ENCODE measurements at regions not wholly inside any gene's neighbourhood (a gene's known extent, or its start where the extent isn't known, plus 50 kb on each side); places are given as distances from the start of the nearest gene placed in this dataset.

DNA sequence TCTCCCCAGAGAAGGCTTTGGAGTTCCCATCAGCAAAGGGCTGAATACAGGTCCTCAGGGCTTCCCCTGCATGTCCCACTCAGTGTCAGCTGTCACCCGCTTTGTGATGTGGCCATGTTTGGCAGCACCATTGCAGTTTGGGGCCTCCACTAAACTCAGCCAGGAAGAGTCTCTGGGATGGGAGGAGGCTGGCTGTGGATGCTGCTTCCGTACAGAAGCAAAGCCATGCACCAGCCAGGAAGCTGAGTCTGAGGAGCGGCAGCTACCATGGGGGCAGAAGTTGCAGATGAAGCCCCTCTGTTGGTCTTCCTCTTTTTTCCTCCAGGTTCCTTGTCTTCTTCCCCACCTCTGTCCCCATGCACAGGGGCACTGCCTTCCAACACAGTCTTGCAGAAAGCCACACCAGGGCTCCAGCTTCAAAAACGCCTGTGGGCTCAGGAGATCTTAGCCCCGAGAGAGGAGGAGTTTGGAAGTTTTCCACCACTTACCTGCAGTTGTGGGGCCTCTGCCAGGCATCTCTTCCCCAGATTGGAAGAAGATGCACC, 416.8 kb downstream of the NPHP4 start:
- no peak for DNase-seq (ENCODE audit: low spot score)
- no peak for ATAC-seq (ENCODE audit: low FRiP score)
- TF ChIP-seq, protein P1, sequence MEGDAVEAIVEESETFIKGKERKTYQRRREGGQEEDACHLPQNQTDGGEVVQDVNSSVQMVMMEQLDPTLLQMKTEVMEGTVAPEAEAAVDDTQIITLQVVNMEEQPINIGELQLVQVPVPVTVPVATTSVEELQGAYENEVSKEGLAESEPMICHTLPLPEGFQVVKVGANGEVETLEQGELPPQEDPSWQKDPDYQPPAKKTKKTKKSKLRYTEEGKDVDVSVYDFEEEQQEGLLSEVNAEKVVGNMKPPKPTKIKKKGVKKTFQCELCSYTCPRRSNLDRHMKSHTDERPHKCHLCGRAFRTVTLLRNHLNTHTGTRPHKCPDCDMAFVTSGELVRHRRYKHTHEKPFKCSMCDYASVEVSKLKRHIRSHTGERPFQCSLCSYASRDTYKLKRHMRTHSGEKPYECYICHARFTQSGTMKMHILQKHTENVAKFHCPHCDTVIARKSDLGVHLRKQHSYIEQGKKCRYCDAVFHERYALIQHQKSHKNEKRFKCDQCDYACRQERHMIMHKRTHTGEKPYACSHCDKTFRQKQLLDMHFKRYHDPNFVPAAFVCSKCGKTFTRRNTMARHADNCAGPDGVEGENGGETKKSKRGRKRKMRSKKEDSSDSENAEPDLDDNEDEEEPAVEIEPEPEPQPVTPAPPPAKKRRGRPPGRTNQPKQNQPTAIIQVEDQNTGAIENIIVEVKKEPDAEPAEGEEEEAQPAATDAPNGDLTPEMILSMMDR (IDR thresholded peaks at IDR 0.05) = no peak

DNA sequence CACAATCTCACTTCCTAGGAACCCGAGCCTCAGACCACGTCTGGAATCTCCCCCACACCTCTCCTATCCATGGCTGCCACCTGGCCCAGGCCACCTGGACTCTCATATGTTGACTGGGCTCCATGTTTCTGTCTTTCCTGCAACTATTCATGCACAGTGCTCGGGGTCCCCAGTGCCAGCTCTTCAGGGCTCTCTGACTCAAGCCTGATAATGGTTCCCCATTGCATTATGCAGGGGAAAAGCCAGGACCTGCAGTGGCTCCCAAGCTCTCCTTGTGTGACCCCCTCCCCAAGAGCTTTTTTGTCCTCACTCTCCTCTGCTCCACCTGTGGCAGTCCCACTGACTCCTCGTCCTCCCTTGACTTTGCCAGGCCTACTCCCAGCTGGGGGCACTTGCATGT, 417.6 kb downstream of the NPHP4 start:
- no peak for ATAC-seq (ENCODE audit: low FRiP score)
- no peak for DNase-seq (ENCODE audit: low spot score)
- TF ChIP-seq, protein P1 (IDR thresholded peaks at IDR 0.05) = no peak

DNA sequence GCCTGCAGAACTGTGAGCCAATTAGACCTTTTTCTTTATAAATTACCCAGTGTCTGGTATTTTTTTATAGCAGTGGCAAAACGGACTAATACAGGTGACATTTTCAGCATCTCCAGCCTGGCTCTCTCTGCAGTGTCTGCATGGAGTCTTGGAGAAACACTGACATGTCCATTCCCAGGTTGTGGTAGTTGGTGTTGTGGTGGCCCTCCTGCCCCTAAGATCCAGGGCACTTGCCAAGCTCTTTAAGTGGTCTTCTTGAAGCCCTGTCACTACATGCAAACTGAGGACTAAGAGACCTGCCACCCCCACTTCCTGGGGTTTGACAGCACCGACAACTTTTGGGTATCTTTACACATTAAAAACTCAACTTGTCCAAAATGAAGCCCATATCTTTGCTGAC, 419.4 kb downstream of the NPHP4 start:
- ATAC-seq (ENCODE audit: low FRiP score) = no peak
- no peak for DNase-seq (ENCODE audit: low spot score)
- TF ChIP-seq, protein P1 (IDR thresholded peaks at IDR 0.05) = no peak

DNA sequence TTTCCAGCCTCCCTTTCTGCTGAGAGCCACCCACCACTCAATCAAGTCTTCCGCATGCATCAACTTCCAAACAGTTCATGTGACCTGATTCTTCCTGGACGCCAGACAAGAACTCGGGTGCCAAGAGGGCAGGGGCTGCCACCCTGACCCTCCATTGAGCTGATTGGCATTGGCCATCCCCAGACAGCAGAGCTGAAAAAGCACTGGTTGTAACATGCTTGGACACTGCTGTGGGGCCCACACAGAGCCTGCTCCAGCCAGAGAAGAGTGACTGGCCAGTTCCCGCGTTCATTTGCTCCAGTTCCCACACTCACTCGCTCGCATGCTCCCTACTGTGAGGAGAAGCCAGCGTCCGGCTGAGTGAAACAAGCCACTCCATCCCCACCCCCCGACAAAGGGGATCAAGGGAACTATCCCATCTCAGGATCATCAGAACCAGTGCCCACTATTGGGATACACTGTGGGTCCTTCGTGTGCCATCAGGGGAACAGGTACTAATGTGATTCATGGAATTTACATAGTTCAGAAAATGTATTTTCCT, 420.3 kb downstream of the NPHP4 start:
- DNase-seq (ENCODE audit: low spot score) (no peak), ATAC-seq (ENCODE audit: low FRiP score) (no peak)
- TF ChIP-seq, protein P1 (IDR thresholded peaks at IDR 0.05) = no peak

DNA sequence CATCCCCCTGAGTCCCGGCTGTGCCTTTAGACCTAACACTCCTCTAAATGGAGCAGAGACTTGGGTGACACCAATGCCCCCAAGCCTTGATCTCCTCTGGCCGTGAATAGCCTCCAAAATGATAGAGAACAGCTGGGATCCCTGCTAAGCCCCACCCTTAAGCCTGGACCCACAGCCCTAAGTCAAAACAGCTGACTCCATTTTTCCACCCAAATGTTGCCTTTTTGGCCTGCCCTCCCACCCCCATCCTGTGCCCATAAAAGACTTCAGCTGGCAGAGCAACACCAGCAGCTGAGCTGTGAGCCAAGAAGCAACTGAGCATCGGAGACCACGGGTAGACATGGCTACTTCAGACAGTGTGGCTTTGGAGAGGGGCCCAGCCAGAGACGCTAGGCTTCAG, 420.8 kb downstream of the NPHP4 start:
- ATAC-seq (ENCODE audit: low FRiP score) (no peak), DNase-seq (ENCODE audit: low spot score) (no peak)
- TF ChIP-seq, protein P1 (IDR thresholded peaks at IDR 0.05) = no peak

DNA sequence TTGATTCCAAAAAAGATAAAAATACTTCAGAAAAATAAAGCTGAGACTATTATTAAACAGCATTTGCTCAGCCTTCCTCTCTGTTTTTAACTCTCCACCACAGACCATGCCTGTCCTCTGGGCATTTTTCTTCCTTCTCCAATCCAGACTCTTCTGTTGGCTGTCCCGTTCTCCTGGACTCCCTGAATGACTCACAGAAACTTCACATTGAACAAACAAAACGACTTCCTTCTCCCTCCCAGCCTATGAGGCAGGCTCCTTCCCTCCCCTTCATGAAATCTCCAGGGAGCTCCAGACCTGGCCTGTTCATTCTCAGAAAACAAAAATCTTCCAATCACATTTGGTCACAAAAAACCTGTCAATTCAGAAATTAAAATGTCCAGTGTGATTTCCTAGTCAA, 421.3 kb downstream of the NPHP4 start:
- TF ChIP-seq, protein P1 (IDR thresholded peaks at IDR 0.05) = no peak
- ATAC-seq (ENCODE audit: low FRiP score) (no peak), DNase-seq (ENCODE audit: low spot score) (no peak)

DNA sequence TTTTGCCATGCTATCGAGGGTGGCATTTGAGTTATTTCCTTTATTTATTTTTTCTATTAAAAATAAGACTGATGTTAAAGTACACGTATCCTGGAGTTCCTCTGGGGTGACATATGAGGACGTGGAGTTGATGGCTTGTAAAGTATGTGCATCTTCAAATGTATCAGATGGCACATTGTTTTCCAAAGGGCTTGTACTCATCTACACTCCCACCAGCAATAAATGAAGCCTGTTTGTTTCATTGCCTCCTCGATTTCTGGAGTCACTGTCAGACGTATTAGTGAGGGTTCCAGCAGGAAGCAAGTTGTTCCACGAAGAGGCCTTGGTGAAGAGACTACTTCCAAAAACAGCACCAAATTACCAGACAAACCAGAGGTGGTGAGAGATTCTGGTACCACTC, 423.9 kb downstream of the NPHP4 start:
- DNase-seq (ENCODE audit: low spot score) = no peak
- no peak for ATAC-seq (ENCODE audit: low FRiP score)
- TF ChIP-seq, protein P1 (IDR thresholded peaks at IDR 0.05) = no peak

Measured in omental fat pad (tissue), 3 donors.